Activated naive CD4-positive, alpha-beta T cell treated with anti-CD3 and anti-CD28 coated beads, Interleukin-2, amount 50 U/mL, for 24 hours (primary cell): ENCODE measurements at regions not wholly inside any gene's neighbourhood (a gene's known extent, or its start where the extent isn't known, plus 50 kb on each side); places are given as distances from the start of the nearest gene placed in this dataset.
"Not testable (repeated sequence)": the region's sequence is repeated elsewhere in the genome, so short reads cannot be mapped to it uniquely, and the experiment has no call there.

Experiments used
- H3K27ac Mint-ChIP-seq: one replicate; pipeline ENCODE4 v1.8.0; 2021; ENCODE audit warnings: mild to moderate bottlenecking, mixed read lengths
- H3K27me3 Mint-ChIP-seq: one replicate; pipeline ENCODE4 v1.8.0; 2021; ENCODE audit warnings: mixed read lengths
- H3K36me3 Mint-ChIP-seq: one replicate; pipeline ENCODE4 v1.8.0; 2021; ENCODE audit warnings: mixed read lengths
- H3K4me1 Mint-ChIP-seq: one replicate; pipeline ENCODE4 v1.8.0; 2021; ENCODE audit warnings: mixed read lengths
- H3K4me3 Mint-ChIP-seq: one replicate; pipeline ENCODE4 v1.8.0; 2021; ENCODE audit warnings: mild to moderate bottlenecking, mixed read lengths
- H3K9me3 Mint-ChIP-seq: one replicate; pipeline ENCODE4 v1.8.0; 2021; ENCODE audit warnings: mixed read lengths

GRCh38 chr7:114087653-114088469 is 169.1 kb upstream of the PPP1R3A start:
- peaks cover 32% of the 10 kb centered on the region for H3K4me1 Mint-ChIP-seq
- H3K9me3 Mint-ChIP-seq: no peaks in the 10 kb centered on the region
- H3K27me3 Mint-ChIP-seq: peaks cover 44% of the 10 kb centered on the region
- no peaks in the 10 kb centered on the region for H3K36me3 Mint-ChIP-seq
- no peak overlapping the region for H3K27ac Mint-ChIP-seq
- no peak overlapping the region for H3K4me3 Mint-ChIP-seq

GRCh38 chr7:114086914-114087652 is 168.3 kb upstream of the PPP1R3A start:
- peaks cover 44% of the 10 kb centered on the region for H3K27me3 Mint-ChIP-seq
- no peaks in the 10 kb centered on the region for H3K36me3 Mint-ChIP-seq
- peaks cover 36% of the 10 kb centered on the region for H3K4me1 Mint-ChIP-seq
- H3K27ac Mint-ChIP-seq: no peak overlapping the region
- no peaks in the 10 kb centered on the region for H3K9me3 Mint-ChIP-seq
- peak overlapping the region; percentile 73 for H3K4me3 Mint-ChIP-seq

- Mint-ChIP-seq H3K4me1 (peaks cover 36% of the 10 kb centered on the region), H3K36me3 (no peaks in the 10 kb centered on the region), H3K4me3 (peak overlapping the region; percentile 73), H3K27me3 (peaks cover 48% of the 10 kb centered on the region), H3K9me3 (no peaks in the 10 kb centered on the region), H3K27ac (no peak overlapping the region)
Observed at GRCh38 chr7:114086537-114086913, 167.7 kb upstream of the PPP1R3A start.

GRCh38 chr7:114085592-114086501 is 167.0 kb upstream of the PPP1R3A start:
- H3K4me1 Mint-ChIP-seq: peaks cover 36% of the 10 kb centered on the region
- H3K36me3 Mint-ChIP-seq: no peaks in the 10 kb centered on the region
- peak overlapping the region; percentile 35 for H3K27ac Mint-ChIP-seq
- peak overlapping the region; percentile 70 for H3K4me3 Mint-ChIP-seq
- H3K27me3 Mint-ChIP-seq: peaks cover 50% of the 10 kb centered on the region
- no peaks in the 10 kb centered on the region for H3K9me3 Mint-ChIP-seq

GRCh38 chr7:114085313-114085591 is 166.4 kb upstream of the PPP1R3A start:
- no peak overlapping the region for H3K27ac Mint-ChIP-seq
- peaks cover 36% of the 10 kb centered on the region for H3K4me1 Mint-ChIP-seq
- no peaks in the 10 kb centered on the region for H3K9me3 Mint-ChIP-seq
- H3K4me3 Mint-ChIP-seq: peak overlapping the region; percentile 70
- peaks cover 50% of the 10 kb centered on the region for H3K27me3 Mint-ChIP-seq
- H3K36me3 Mint-ChIP-seq: no peaks in the 10 kb centered on the region

- Mint-ChIP-seq H3K36me3 (no peaks in the 10 kb centered on the region), H3K27me3 (peaks cover 53% of the 10 kb centered on the region), H3K4me3 (peak overlapping the region; percentile 70), H3K9me3 (no peaks in the 10 kb centered on the region), H3K27ac (no peak overlapping the region), H3K4me1 (peaks cover 36% of the 10 kb centered on the region)
Observed at GRCh38 chr7:114084472-114085312, 165.9 kb upstream of the PPP1R3A start.

GRCh38 chr7:114084002-114084471 is 165.2 kb upstream of the PPP1R3A start:
- H3K27ac Mint-ChIP-seq: no peak overlapping the region
- H3K27me3 Mint-ChIP-seq: peaks cover 57% of the 10 kb centered on the region
- H3K4me1 Mint-ChIP-seq: peaks cover 36% of the 10 kb centered on the region
- no peaks in the 10 kb centered on the region for H3K9me3 Mint-ChIP-seq
- H3K4me3 Mint-ChIP-seq: no peak overlapping the region
- no peaks in the 10 kb centered on the region for H3K36me3 Mint-ChIP-seq

- peaks cover 36% of the 10 kb centered on the region for H3K4me1 Mint-ChIP-seq
- H3K9me3 Mint-ChIP-seq: no peaks in the 10 kb centered on the region
- H3K36me3 Mint-ChIP-seq: no peaks in the 10 kb centered on the region
- H3K4me3 Mint-ChIP-seq: no peak overlapping the region
- peaks cover 55% of the 10 kb centered on the region for H3K27me3 Mint-ChIP-seq
- H3K27ac Mint-ChIP-seq: no peak overlapping the region
Observed at GRCh38 chr7:114083166-114084001, 164.6 kb upstream of the PPP1R3A start.

GRCh38 chr7:114082642-114083165 is 163.9 kb upstream of the PPP1R3A start:
- Mint-ChIP-seq H3K4me3 (no peak overlapping the region), H3K4me1 (peaks cover 36% of the 10 kb centered on the region), H3K27me3 (peaks cover 52% of the 10 kb centered on the region), H3K27ac (peak overlapping the region; percentile 24), H3K36me3 (no peaks in the 10 kb centered on the region), H3K9me3 (no peaks in the 10 kb centered on the region)

GRCh38 chr7:114081606-114082425 is 163.0 kb upstream of the PPP1R3A start:
- Mint-ChIP-seq H3K4me1 (peaks cover 31% of the 10 kb centered on the region), H3K27ac (no peak overlapping the region), H3K27me3 (peaks cover 50% of the 10 kb centered on the region), H3K36me3 (no peaks in the 10 kb centered on the region), H3K4me3 (no peak overlapping the region), H3K9me3 (no peaks in the 10 kb centered on the region)

GRCh38 chr7:114077158-114077524 is 158.3 kb upstream of the PPP1R3A start:
- not testable (repeated sequence) for H3K4me3 Mint-ChIP-seq, H3K36me3 Mint-ChIP-seq, H3K4me1 Mint-ChIP-seq, H3K9me3 Mint-ChIP-seq, H3K27ac Mint-ChIP-seq
- peaks cover 20% of the 10 kb centered on the region for H3K27me3 Mint-ChIP-seq

GRCh38 chr7:114076392-114077157 is 157.8 kb upstream of the PPP1R3A start:
- H3K4me1 Mint-ChIP-seq, H3K9me3 Mint-ChIP-seq, H3K4me3 Mint-ChIP-seq, H3K27ac Mint-ChIP-seq, H3K36me3 Mint-ChIP-seq: not testable (repeated sequence)
- peaks cover 18% of the 10 kb centered on the region for H3K27me3 Mint-ChIP-seq

- H3K27me3 Mint-ChIP-seq: peaks cover 6% of the 10 kb centered on the region
- no peak overlapping the region for H3K4me3 Mint-ChIP-seq
- no peaks in the 10 kb centered on the region for H3K4me1 Mint-ChIP-seq
- H3K27ac Mint-ChIP-seq: no peak overlapping the region
- no peaks in the 10 kb centered on the region for H3K9me3 Mint-ChIP-seq
- no peaks in the 10 kb centered on the region for H3K36me3 Mint-ChIP-seq
Observed at GRCh38 chr7:114073701-114074100, 154.9 kb upstream of the PPP1R3A start.
